Breast epithelium (tissue), 4 donors: ENCODE measurements at regions not wholly inside any gene's neighbourhood (a gene's known extent, or its start where the extent isn't known, plus 50 kb on each side); places are given as distances from the start of the nearest gene placed in this dataset.

Source experiments
- DNase-seq, 2 donors: peaks; one replicate each; pipeline ENCODE4 v3.0.0-alpha.2; 2019; ENCODE audit warnings: low spot score in 2 of 2
- H3K27ac ChIP-seq, 2 donors: fragments of 200-600 bp; sonication (generic) in 1 of 2; one replicate each; pipeline ENCODE4 v1.5.1; 2016 to 2019; ENCODE audit warnings: mild to moderate bottlenecking in 1 of 2
- H3K27me3 ChIP-seq, 2 donors: fragments of 200-600 bp; sonication (generic) in 1 of 2; one replicate each; pipeline versions ENCODE4 v1.5.1 to v1.6.0; 2017 to 2019; ENCODE audit warnings: control low read depth in 1 of 2, mild to moderate bottlenecking in 1 of 2
- H3K36me3 ChIP-seq: fragments of 200-600 bp; one replicate; pipeline ENCODE4 v1.5.1; 2019
- H3K4me1 ChIP-seq, 2 donors: fragments of 200-600 bp; sonication (generic); one replicate each; pipeline ENCODE4 v1.5.1; 2016 to 2019; ENCODE audit warnings: control low read depth in 1 of 2
- H3K4me3 ChIP-seq, 3 donors: fragments of 200-600 bp; sonication (generic); 1 replicate in 2 of 3; 2 replicates in 1 of 3; pipeline ENCODE4 v1.5.1; 2016 to 2019; ENCODE audit warnings: mild to moderate bottlenecking in 3 of 3, moderate library complexity in 2 of 3
- H3K9me3 ChIP-seq, 2 donors: fragments of 200-600 bp; sonication (generic) in 1 of 2; one replicate each; pipeline ENCODE4 v1.5.1; 2016 to 2019; ENCODE audit warnings: control low read depth in 1 of 2
- CTCF ChIP-seq, 3 donors: fragments of 450-650 bp; IDR thresholded peaks; one replicate each; pipeline ENCODE4 v1.5.1; 2016 to 2017; ENCODE audit warnings: antibody characterized with exemption in 3 of 3, mild to moderate bottlenecking in 3 of 3, moderate library complexity in 3 of 3
- POLR2A ChIP-seq: fragments of 450-650 bp; IDR thresholded peaks from one replicate; pipeline ENCODE4 v1.6.1; 2016; ENCODE audit warnings: antibody characterized with exemption, mild to moderate bottlenecking, moderate library complexity
- POLR2AphosphoS5 ChIP-seq, 3 donors: sonication (generic); formaldehyde crosslinking; IDR thresholded peaks; one replicate each; pipeline ENCODE4 v1.6.1; 2017; ENCODE audit warnings: antibody characterized with exemption in 3 of 3
- intact Hi-C: fragments of 100-400 bp; cut with DNase I; formaldehyde crosslinking; loops from one replicate; pipeline ENCODE4 v1.15.1; 2023; ENCODE audit warnings: low total_unique reads

- TF ChIP-seq CTCF (IDR thresholded peaks at IDR 0.05) (no peak), POLR2A (no peak), POLR2AphosphoS5 (IDR thresholded peaks at IDR 0.05) (no peak)
- DNase-seq = no peak
- Histone ChIP-seq H3K4me3 (no peak overlapping the region), H3K36me3 (no peaks in the 10 kb centered on the region), H3K27me3 (no peaks in the 10 kb centered on the region), H3K27ac (no peak overlapping the region), H3K4me1 (no peaks in the 10 kb centered on the region), H3K9me3 (no peaks in the 10 kb centered on the region)
- intact Hi-C loops = no loop called here
Observed at GRCh38 chr2:142786918-142787702, 90.4 kb upstream of the KYNU start.

- intact Hi-C loops = no loop called here
- no peaks in the 10 kb centered on the region for H3K9me3 ChIP-seq
- no peak overlapping the region for H3K4me3 ChIP-seq
- H3K27me3 ChIP-seq = no peaks in the 10 kb centered on the region
- H3K27ac ChIP-seq = no peak overlapping the region
- H3K36me3 ChIP-seq = no peaks in the 10 kb centered on the region
- no peak for DNase-seq
- no peaks in the 10 kb centered on the region for H3K4me1 ChIP-seq
- TF ChIP-seq POLR2AphosphoS5 (IDR thresholded peaks at IDR 0.05) (no peak), CTCF (IDR thresholded peaks at IDR 0.05) (no peak), POLR2A (no peak)
Observed at GRCh38 chr2:142782942-142783443, 94.5 kb upstream of the KYNU start.

DNA sequence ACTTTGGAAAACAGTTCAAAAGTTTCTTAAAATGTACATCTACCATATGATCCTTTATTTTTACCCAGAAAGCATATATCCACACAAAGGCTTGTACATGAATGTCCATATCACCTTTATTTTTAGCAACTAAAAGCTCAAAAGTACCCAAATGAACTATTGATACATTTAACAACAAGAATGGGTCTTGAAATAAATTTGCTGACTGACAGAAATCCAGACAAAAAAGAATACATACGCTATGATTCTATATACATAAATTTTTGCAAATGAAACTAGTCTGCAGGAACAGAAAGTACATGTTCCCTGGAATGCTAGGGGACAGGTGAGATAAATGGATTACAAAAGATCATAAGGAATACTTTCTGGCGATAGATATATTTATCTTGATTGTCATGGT lies 96.3 kb upstream of the KYNU start:
- Histone ChIP-seq H3K36me3 (no peaks in the 10 kb centered on the region), H3K9me3 (no peaks in the 10 kb centered on the region), H3K4me1 (no peaks in the 10 kb centered on the region), H3K27me3 (no peaks in the 10 kb centered on the region), H3K27ac (no peak overlapping the region), H3K4me3 (no peak overlapping the region)
- intact Hi-C loops = no loop called here
- no peak for DNase-seq
- TF ChIP-seq CTCF (IDR thresholded peaks at IDR 0.05) (no peak), POLR2AphosphoS5 (IDR thresholded peaks at IDR 0.05) (no peak)

DNA sequence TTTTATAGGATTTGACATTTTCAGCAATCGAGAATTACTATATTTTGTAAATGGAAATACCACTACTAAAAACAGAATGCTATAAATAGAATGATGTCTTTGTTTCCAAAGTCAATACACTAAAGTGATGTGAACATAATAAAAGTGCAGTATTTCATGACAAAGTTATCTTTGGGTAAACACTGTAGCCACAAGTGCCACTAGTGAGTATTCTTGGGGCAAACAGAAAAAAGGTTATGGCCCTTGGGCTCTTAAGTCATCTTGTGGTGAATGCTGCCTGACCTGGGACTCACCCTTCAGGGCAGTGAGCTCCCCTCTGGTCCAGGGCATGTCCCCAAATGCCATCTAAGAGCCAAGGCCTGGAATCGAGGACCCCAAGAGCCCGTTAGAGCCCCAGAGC lies 99.2 kb upstream of the KYNU start:
- no peaks in the 10 kb centered on the region for H3K27me3 ChIP-seq
- H3K4me3 ChIP-seq = no peak overlapping the region
- no peaks in the 10 kb centered on the region for H3K4me1 ChIP-seq
- DNase-seq = no peak
- no peaks in the 10 kb centered on the region for H3K36me3 ChIP-seq
- H3K27ac ChIP-seq = no peak overlapping the region
- intact Hi-C loops = no loop called here
- H3K9me3 ChIP-seq = no peaks in the 10 kb centered on the region
- TF ChIP-seq CTCF (IDR thresholded peaks at IDR 0.05) (no peak), POLR2A (no peak), POLR2AphosphoS5 (IDR thresholded peaks at IDR 0.05) (no peak)

DNA sequence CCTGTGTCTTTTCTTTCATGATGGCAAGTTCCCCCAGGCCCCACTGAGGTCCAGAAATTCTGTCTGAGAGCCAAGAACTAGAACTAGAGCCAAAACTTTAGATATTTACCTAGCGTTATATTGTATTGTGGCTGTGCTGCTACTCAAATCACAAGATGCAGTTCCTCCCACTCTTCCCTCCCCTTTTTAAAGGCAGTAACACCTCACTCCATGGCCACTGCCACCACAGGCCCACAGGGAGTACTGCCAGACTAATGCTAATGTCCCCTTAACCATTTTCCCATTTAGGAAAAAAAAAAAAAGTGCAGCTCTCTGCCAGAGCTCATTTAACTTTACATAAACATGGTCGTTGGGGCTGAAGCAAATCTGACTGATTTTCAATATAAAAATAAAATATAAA lies 99.7 kb upstream of the KYNU start:
- Histone ChIP-seq H3K36me3 (no peaks in the 10 kb centered on the region), H3K4me3 (no peak overlapping the region), H3K27me3 (no peaks in the 10 kb centered on the region), H3K27ac (no peak overlapping the region), H3K9me3 (no peaks in the 10 kb centered on the region), H3K4me1 (no peaks in the 10 kb centered on the region)
- intact Hi-C loops = no loop called here
- no peak for DNase-seq
- TF ChIP-seq POLR2A (no peak), CTCF (IDR thresholded peaks at IDR 0.05) (no peak), POLR2AphosphoS5 (IDR thresholded peaks at IDR 0.05) (no peak)
